HUES48 (cell line): ENCODE measurements at regions not wholly inside any gene's neighbourhood (a gene's known extent, or its start where the extent isn't known, plus 50 kb on each side); places are given as distances from the start of the nearest gene placed in this dataset.

Experiments
- H3K27ac ChIP-seq: one replicate; pipeline ENCODE4 v1.7.0; 2013; ENCODE audit warnings: low read depth, low read length, inconsistent platforms
- H3K27me3 ChIP-seq: 2 replicates; pipeline ENCODE4 v1.6.1; 2013; ENCODE audit warnings: mild to moderate bottlenecking, low read length; ENCODE audit not compliant: control insufficient read depth, insufficient read depth
- H3K36me3 ChIP-seq: 2 replicates; pipeline ENCODE4 v1.6.1; 2013; ENCODE audit warnings: low read length; ENCODE audit not compliant: control insufficient read depth, insufficient read depth
- H3K4me1 ChIP-seq: 2 replicates; pipeline ENCODE4 v1.6.1; 2013; ENCODE audit warnings: mild to moderate bottlenecking, low read length; ENCODE audit not compliant: control insufficient read depth, insufficient read depth
- H3K4me3 ChIP-seq: 2 replicates; pipeline ENCODE4 v1.5.1; 2013; ENCODE audit warnings: mild to moderate bottlenecking, low read depth, low read length
- H3K9ac ChIP-seq: 2 replicates; pipeline ENCODE4 v1.6.1; 2013; ENCODE audit warnings: mild to moderate bottlenecking, low read depth, low read length, moderate library complexity
- H3K9me3 ChIP-seq: 2 replicates; pipeline ENCODE4 v1.6.1; 2013; ENCODE audit warnings: low read length; ENCODE audit not compliant: control insufficient read depth, insufficient read depth

GRCh38 chr5:167248257-167248656 lies 1043.2 kb upstream of the WWC1 start:
- H3K4me3 ChIP-seq, result no peak overlapping the region
- no peaks in the 10 kb centered on the region for H3K27me3 ChIP-seq
- no peaks in the 10 kb centered on the region for H3K4me1 ChIP-seq
- H3K27ac ChIP-seq, result no peak overlapping the region
- H3K9me3 ChIP-seq, result no peaks in the 10 kb centered on the region
- no peak overlapping the region for H3K9ac ChIP-seq
- H3K36me3 ChIP-seq, result no peaks in the 10 kb centered on the region

DNA sequence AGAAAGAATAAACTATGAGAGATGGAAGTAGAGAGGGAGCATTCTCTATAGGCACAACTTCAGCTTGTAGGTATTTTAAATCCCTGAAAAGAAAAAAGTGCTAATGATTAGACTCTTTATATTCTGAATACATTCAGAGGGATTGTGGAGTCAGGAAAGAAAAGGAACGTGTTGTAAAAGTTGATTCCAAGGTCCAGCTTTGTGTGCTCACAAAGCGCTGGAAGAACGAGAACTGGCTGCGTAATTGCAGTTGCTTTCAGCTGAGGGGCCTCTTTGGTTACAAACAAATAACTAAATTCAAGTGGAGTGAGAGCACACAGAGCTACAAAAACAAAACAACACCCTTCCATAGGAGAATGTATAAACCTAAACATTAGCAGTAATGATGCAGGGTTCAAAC lies 1040.4 kb upstream of the WWC1 start:
- Histone ChIP-seq H3K4me3 (no peak overlapping the region), H3K9me3 (no peaks in the 10 kb centered on the region), H3K36me3 (no peaks in the 10 kb centered on the region), H3K27ac (no peak overlapping the region), H3K27me3 (no peaks in the 10 kb centered on the region), H3K9ac (no peak overlapping the region), H3K4me1 (peaks cover 11% of the 10 kb centered on the region)

- Histone ChIP-seq H3K4me1 (peaks cover 11% of the 10 kb centered on the region), H3K9ac (no peak overlapping the region)
Observed at GRCh38 chr5:167254132-167254531, 1037.3 kb upstream of the WWC1 start.

GRCh38 chr5:167255926-167256325 lies 1035.5 kb upstream of the WWC1 start:
- H3K9ac ChIP-seq, result no peak overlapping the region
- no peaks in the 10 kb centered on the region for H3K27me3 ChIP-seq
- H3K27ac ChIP-seq, result no peak overlapping the region
- no peaks in the 10 kb centered on the region for H3K9me3 ChIP-seq
- no peak overlapping the region for H3K4me3 ChIP-seq
- H3K36me3 ChIP-seq, result no peaks in the 10 kb centered on the region
- H3K4me1 ChIP-seq, result peaks cover 11% of the 10 kb centered on the region

More at GRCh38 chr5:167254132-167254531, 1037.3 kb upstream of the WWC1 start:
- H3K4me3 ChIP-seq, result no peak overlapping the region
- H3K27ac ChIP-seq, result peak overlapping the region; percentile 1
- no peaks in the 10 kb centered on the region for H3K9me3 ChIP-seq
- H3K36me3 ChIP-seq, result no peaks in the 10 kb centered on the region
- no peaks in the 10 kb centered on the region for H3K27me3 ChIP-seq

- Histone ChIP-seq H3K9me3 (no peaks in the 10 kb centered on the region), H3K4me1 (no peaks in the 10 kb centered on the region; the same call in 1 of the 2 replicates), H3K4me3 (no peak overlapping the region), H3K36me3 (no peaks in the 10 kb centered on the region), H3K27ac (no peak overlapping the region), H3K27me3 (no peaks in the 10 kb centered on the region), H3K9ac (no peak overlapping the region)
Observed at GRCh38 chr5:167259806-167260205, 1031.6 kb upstream of the WWC1 start.

- Histone ChIP-seq H3K36me3 (no peaks in the 10 kb centered on the region), H3K27me3 (no peaks in the 10 kb centered on the region), H3K27ac (no peak overlapping the region), H3K9ac (no peak overlapping the region), H3K4me1 (no peaks in the 10 kb centered on the region), H3K9me3 (no peaks in the 10 kb centered on the region), H3K4me3 (no peak overlapping the region)
Observed at GRCh38 chr5:167261309-167262100, 1029.9 kb upstream of the WWC1 start.

DNA sequence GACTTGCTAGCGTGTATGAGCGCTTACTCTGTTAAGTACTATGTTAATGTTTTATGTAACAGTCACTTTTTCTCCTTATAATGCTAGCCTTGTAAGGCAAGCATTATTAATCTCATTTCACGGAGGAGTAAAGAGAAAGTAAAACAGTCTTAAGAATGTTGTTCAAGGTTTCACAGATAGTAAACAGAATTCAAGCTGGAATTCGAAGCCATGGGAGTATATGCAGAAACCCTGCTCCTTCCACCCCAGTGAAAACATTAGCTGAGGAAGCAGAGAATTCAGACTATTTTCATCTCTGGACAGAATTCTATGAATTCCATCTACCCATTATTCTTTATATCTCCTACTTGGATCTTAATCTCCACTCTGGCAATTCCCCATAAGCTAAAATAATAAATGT lies 1028.3 kb upstream of the WWC1 start:
- no peak overlapping the region for H3K27ac ChIP-seq
- no peak overlapping the region for H3K9ac ChIP-seq
- H3K9me3 ChIP-seq, result no peaks in the 10 kb centered on the region

GRCh38 chr5:167264348-167264747 lies 1027.1 kb upstream of the WWC1 start:
- Histone ChIP-seq H3K27me3 (no peaks in the 10 kb centered on the region), H3K4me1 (peaks cover 11% of the 10 kb centered on the region; the same call in 1 of the 2 replicates), H3K9ac (no peak overlapping the region), H3K9me3 (no peaks in the 10 kb centered on the region), H3K4me3 (no peak overlapping the region), H3K27ac (no peak overlapping the region), H3K36me3 (no peaks in the 10 kb centered on the region)

More for the DNA sequence above, 1028.3 kb upstream of the WWC1 start:
- H3K27me3 ChIP-seq, result no peaks in the 10 kb centered on the region
- peaks cover 4% of the 10 kb centered on the region; the same call in 1 of the 2 replicates for H3K4me1 ChIP-seq
- no peaks in the 10 kb centered on the region for H3K36me3 ChIP-seq
- H3K4me3 ChIP-seq, result no peak overlapping the region

GRCh38 chr5:167268337-167268736 lies 1023.1 kb upstream of the WWC1 start:
- Histone ChIP-seq H3K4me1 (peaks cover 17% of the 10 kb centered on the region), H3K36me3 (no peaks in the 10 kb centered on the region), H3K27me3 (no peaks in the 10 kb centered on the region), H3K4me3 (no peak overlapping the region), H3K9ac (no peak overlapping the region), H3K27ac (no peak overlapping the region), H3K9me3 (no peaks in the 10 kb centered on the region)

DNA sequence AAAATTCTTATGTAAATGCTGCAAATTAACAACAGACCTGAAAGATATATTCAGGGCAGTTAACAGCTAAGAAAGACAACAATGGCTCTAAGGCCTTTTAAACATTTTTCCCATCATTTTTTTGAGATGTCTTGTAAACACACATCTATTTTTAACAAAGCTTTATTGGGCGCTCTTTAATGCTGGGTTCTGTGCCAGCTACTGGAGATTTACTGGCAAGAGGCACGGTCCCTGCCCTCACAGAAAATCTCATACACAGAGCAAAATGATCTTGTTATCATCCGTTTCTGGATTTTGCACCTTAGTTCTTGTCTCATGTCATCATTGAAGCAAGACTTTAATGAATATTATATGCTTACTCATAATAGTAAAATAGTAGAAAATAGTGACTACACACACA lies 1022.3 kb upstream of the WWC1 start:
- no peak overlapping the region for H3K4me3 ChIP-seq
- no peak overlapping the region for H3K27ac ChIP-seq
- H3K9me3 ChIP-seq, result no peaks in the 10 kb centered on the region
- H3K36me3 ChIP-seq, result no peaks in the 10 kb centered on the region
- H3K27me3 ChIP-seq, result no peaks in the 10 kb centered on the region
- H3K4me1 ChIP-seq, result peaks cover 17% of the 10 kb centered on the region
- no peak overlapping the region for H3K9ac ChIP-seq

- no peaks in the 10 kb centered on the region for H3K36me3 ChIP-seq
- no peaks in the 10 kb centered on the region for H3K27me3 ChIP-seq
- H3K9me3 ChIP-seq, result no peaks in the 10 kb centered on the region
- peaks cover 17% of the 10 kb centered on the region for H3K4me1 ChIP-seq
- H3K4me3 ChIP-seq, result no peak overlapping the region
- H3K9ac ChIP-seq, result no peak overlapping the region
- no peak overlapping the region for H3K27ac ChIP-seq
Observed at GRCh38 chr5:167271081-167271480, 1020.4 kb upstream of the WWC1 start.
